ENCODE measurements at regions not wholly inside any gene's neighbourhood (a gene's known extent, or its start where the extent isn't known, plus 50 kb on each side); places are given as distances from the start of the nearest gene placed in this dataset.

- H3K27ac ChIP-seq (ENCODE audit: low read length), result no peak overlapping the region
- no peak overlapping the region for H3K4me2 ChIP-seq (ENCODE audit: insufficient read depth, low read length)
- H4K20me1 ChIP-seq (ENCODE audit: insufficient read depth, low read length), result no peaks in the 10 kb centered on the region
- no peak for ATAC-seq (ENCODE audit: insufficient read depth, low read depth)
- H3K4me1 ChIP-seq (ENCODE audit: insufficient read depth, low read length), result no peaks in the 10 kb centered on the region
- H3K9me3 ChIP-seq (ENCODE audit: insufficient read depth, low read length, severe bottlenecking), result no peaks in the 10 kb centered on the region
- no peaks in the 10 kb centered on the region for H3K79me2 ChIP-seq (ENCODE audit: insufficient read depth, low read length)
- H2AFZ ChIP-seq (ENCODE audit: low read depth, low read length), result no peak overlapping the region
- H3K27me3 ChIP-seq (ENCODE audit: insufficient read depth, low read length, poor library complexity), result peaks cover 4% of the 10 kb centered on the region
- DNase-seq, result no peak
- H3K9ac ChIP-seq (ENCODE audit: low read depth, low read length), result no peak overlapping the region
- H3K36me3 ChIP-seq (ENCODE audit: insufficient read depth, low read length), result no peaks in the 10 kb centered on the region
- H3K4me3 ChIP-seq (ENCODE audit: low read depth in 1 of 2, low read length in 2 of 2), result no peak overlapping the region
- no peak for TF ChIP-seq EZH2 (IDR thresholded peaks at IDR 0.05; ENCODE audit: borderline replicate concordance, low read depth, low read length, severe bottlenecking)
- TF ChIP-seq CTCF (IDR thresholded peaks at IDR 0.05; ENCODE audit: borderline replicate concordance, extremely low read depth, low read length, poor library complexity, severe bottlenecking), result no peak
Measured at GRCh38 chr16:50953290-50953689, 197.8 kb downstream of the SALL1 start.

GRCh38 chr16:50950955-50951354 lies 200.1 kb downstream of the SALL1 start:
- Histone ChIP-seq H3K27me3 (ENCODE audit: insufficient read depth, low read length, poor library complexity) (peaks cover 4% of the 10 kb centered on the region), H2AFZ (ENCODE audit: low read depth, low read length) (no peak overlapping the region), H3K79me2 (ENCODE audit: insufficient read depth, low read length) (no peaks in the 10 kb centered on the region), H4K20me1 (ENCODE audit: insufficient read depth, low read length) (no peaks in the 10 kb centered on the region), H3K9ac (ENCODE audit: low read depth, low read length) (no peak overlapping the region), H3K4me2 (ENCODE audit: insufficient read depth, low read length) (no peak overlapping the region), H3K36me3 (ENCODE audit: insufficient read depth, low read length) (no peaks in the 10 kb centered on the region), H3K27ac (ENCODE audit: low read length) (no peak overlapping the region), H3K9me3 (ENCODE audit: insufficient read depth, low read length, severe bottlenecking) (no peaks in the 10 kb centered on the region), H3K4me1 (ENCODE audit: insufficient read depth, low read length) (no peaks in the 10 kb centered on the region), H3K4me3 (ENCODE audit: low read depth in 1 of 2, low read length in 2 of 2) (no peak overlapping the region)
- ATAC-seq (ENCODE audit: insufficient read depth, low read depth) (no peak), DNase-seq (no peak)
- TF ChIP-seq CTCF (IDR thresholded peaks at IDR 0.05; ENCODE audit: borderline replicate concordance, extremely low read depth, low read length, poor library complexity, severe bottlenecking), result no peak
- TF ChIP-seq EZH2 (IDR thresholded peaks at IDR 0.05; ENCODE audit: borderline replicate concordance, low read depth, low read length, severe bottlenecking), result no peak

- Histone ChIP-seq H3K4me3 (ENCODE audit: low read depth in 1 of 2, low read length in 2 of 2) (no peak overlapping the region), H4K20me1 (ENCODE audit: insufficient read depth, low read length) (no peaks in the 10 kb centered on the region), H3K9ac (ENCODE audit: low read depth, low read length) (no peak overlapping the region)
Measured at GRCh38 chr16:50948268-50948930, 202.7 kb downstream of the SALL1 start.

More at GRCh38 chr16:50948268-50948930, 202.7 kb downstream of the SALL1 start:
- Histone ChIP-seq H3K27ac (ENCODE audit: low read length) (no peak overlapping the region), H3K79me2 (ENCODE audit: insufficient read depth, low read length) (no peaks in the 10 kb centered on the region), H3K4me2 (ENCODE audit: insufficient read depth, low read length) (no peak overlapping the region), H3K27me3 (ENCODE audit: insufficient read depth, low read length, poor library complexity) (no peaks in the 10 kb centered on the region), H2AFZ (ENCODE audit: low read depth, low read length) (no peak overlapping the region), H3K4me1 (ENCODE audit: insufficient read depth, low read length) (no peaks in the 10 kb centered on the region), H3K9me3 (ENCODE audit: insufficient read depth, low read length, severe bottlenecking) (no peaks in the 10 kb centered on the region), H3K36me3 (ENCODE audit: insufficient read depth, low read length) (no peaks in the 10 kb centered on the region)
- TF ChIP-seq EZH2 (IDR thresholded peaks at IDR 0.05; ENCODE audit: borderline replicate concordance, low read depth, low read length, severe bottlenecking) (no peak), CTCF (IDR thresholded peaks at IDR 0.05; ENCODE audit: borderline replicate concordance, extremely low read depth, low read length, poor library complexity, severe bottlenecking) (no peak)
- DNase-seq, result no peak
- ATAC-seq (ENCODE audit: insufficient read depth, low read depth), result no peak

All from DND-41 (cell line).